ACC112 (cell line): ENCODE measurements at regions not wholly inside any gene's neighbourhood (a gene's known extent, or its start where the extent isn't known, plus 50 kb on each side); places are given as distances from the start of the nearest gene placed in this dataset.

Experiments
- H2AFZ ChIP-seq: fragments of 200-600 bp; sonication (generic); one replicate; pipeline ENCODE4 v1.6.0; 2017; ENCODE audit warnings: antibody characterized with exemption, low read length; ENCODE audit not compliant: unreplicated experiment
- H3K27ac ChIP-seq: fragments of 200-600 bp; sonication (generic); 2 replicates; pipeline ENCODE4 v1.5.1; 2014; ENCODE audit warnings: low read depth, mild to moderate bottlenecking, antibody characterized with exemption, low read length, moderate library complexity
- H3K27me3 ChIP-seq: fragments of 200-600 bp; sonication (generic); 2 replicates; pipeline ENCODE4 v1.6.1; 2014; ENCODE audit warnings: mild to moderate bottlenecking, antibody characterized with exemption, low read length, moderate library complexity, mixed read lengths; ENCODE audit not compliant: insufficient read depth
- H3K36me3 ChIP-seq: fragments of 200-600 bp; sonication (generic); 2 replicates; pipeline ENCODE4 v1.6.1; 2016; ENCODE audit warnings: mild to moderate bottlenecking, antibody characterized with exemption, low read length, moderate library complexity, mixed read lengths; ENCODE audit not compliant: insufficient read depth
- H3K4me1 ChIP-seq: fragments of 200-600 bp; sonication (generic); one replicate; pipeline ENCODE4 v1.6.1; 2016; ENCODE audit warnings: low read length, mixed read lengths; ENCODE audit not compliant: insufficient read depth, unreplicated experiment, control insufficient read depth
- H3K4me3 ChIP-seq: fragments of 200-600 bp; sonication (generic); 2 replicates; pipeline ENCODE4 v1.5.1; 2014; ENCODE audit warnings: mild to moderate bottlenecking, low read depth, low read length
- H3K79me2 ChIP-seq: fragments of 200-600 bp; sonication (generic); one replicate; pipeline ENCODE4 v1.6.0; 2016; ENCODE audit warnings: low read length; ENCODE audit not compliant: control insufficient read depth, unreplicated experiment, insufficient read depth

DNA sequence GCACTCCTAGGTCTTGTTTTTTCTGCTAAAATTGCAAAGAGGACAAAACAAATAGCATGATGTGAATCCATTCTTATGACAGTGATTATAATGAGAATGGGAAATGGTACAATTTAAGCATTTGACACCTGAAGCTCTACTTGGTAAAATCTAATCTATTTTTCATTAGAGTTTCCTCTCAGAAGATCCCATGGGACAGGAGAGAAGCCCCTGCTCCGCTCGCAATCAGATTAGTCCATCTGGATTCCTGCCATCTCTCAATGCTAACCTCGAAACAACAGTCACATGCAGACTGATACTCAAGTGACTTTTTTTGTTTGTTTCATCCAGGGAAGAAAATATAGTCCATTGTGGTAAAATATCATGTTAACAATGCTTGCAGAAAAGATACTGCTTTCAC lies 107.4 kb upstream of the TOM1L1 start:
- no peak overlapping the region for H2AFZ ChIP-seq
- H3K4me3 ChIP-seq: no peak overlapping the region
- H3K79me2 ChIP-seq: no peaks in the 10 kb centered on the region
- no peaks in the 10 kb centered on the region for H3K4me1 ChIP-seq
- H3K27me3 ChIP-seq: no peaks in the 10 kb centered on the region
- no peak overlapping the region for H3K27ac ChIP-seq
- no peaks in the 10 kb centered on the region for H3K36me3 ChIP-seq

DNA sequence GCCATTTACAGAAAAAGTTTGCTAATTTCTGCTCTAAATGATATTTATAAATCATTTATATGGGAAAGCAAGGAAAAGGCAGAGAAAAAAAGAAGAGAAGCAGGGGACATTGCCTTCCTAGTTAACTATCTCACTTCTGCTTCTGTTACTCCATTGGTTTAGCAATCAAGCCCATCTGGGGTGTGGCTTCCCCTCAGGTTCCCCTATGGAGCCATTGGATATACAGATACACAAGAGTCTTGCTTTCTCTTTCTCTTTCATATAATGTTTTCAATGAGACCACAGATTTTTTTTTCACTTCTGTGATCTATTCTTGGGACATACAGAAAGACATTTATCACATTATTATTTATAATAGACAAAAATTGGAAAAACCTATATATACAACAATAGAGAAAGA lies 105.6 kb upstream of the TOM1L1 start:
- Histone ChIP-seq H3K27ac (no peak overlapping the region), H3K27me3 (no peaks in the 10 kb centered on the region), H3K4me1 (no peaks in the 10 kb centered on the region), H2AFZ (no peak overlapping the region), H3K4me3 (no peak overlapping the region), H3K36me3 (no peaks in the 10 kb centered on the region), H3K79me2 (no peaks in the 10 kb centered on the region)

DNA sequence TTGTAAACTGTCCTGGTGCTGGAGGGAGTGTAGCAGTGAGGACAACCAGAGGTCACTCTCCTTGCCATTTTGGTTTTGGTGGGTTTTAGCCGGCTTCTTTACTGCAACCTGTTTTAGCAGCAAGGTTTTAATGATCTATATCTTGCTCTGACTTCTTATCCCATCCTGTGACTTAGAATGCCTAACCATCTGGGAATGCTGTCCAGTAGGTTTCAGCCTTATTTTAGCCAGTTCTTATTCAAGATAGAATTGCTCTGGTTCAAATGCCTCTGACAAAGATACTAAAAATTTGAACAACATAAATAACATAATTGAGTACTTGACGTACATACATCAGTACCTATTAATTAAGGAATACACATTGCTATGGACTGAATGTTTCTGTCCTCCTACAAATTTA lies 93.3 kb upstream of the TOM1L1 start:
- no peaks in the 10 kb centered on the region for H3K4me1 ChIP-seq

DNA sequence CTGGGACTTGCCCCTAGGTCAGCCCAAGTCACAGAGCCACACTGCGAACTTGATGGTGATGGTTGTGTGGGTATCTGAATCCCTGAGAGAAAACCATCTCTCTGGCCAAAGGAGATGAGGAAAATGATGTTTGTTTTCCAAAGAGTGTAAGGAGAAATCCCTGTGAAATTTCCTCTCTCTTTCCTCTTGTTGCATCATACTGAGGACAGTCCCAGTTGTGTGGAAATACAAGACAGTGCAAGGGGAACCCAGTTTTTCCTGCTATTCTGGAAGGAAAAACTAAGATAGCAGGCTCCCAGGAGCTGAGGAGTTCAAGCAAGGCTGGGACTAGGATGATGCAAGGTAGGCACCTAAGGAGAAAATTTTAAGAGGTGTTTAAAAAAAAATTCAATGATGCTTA lies 86.8 kb upstream of the TOM1L1 start:
- Histone ChIP-seq H3K4me3 (no peak overlapping the region), H3K79me2 (no peaks in the 10 kb centered on the region), H3K36me3 (no peaks in the 10 kb centered on the region), H3K27ac (no peak overlapping the region), H3K4me1 (no peaks in the 10 kb centered on the region), H3K27me3 (no peaks in the 10 kb centered on the region), H2AFZ (no peak overlapping the region)

More for the DNA sequence above, 93.3 kb upstream of the TOM1L1 start:
- H3K27ac ChIP-seq: no peak overlapping the region
- no peaks in the 10 kb centered on the region for H3K36me3 ChIP-seq
- H2AFZ ChIP-seq: no peak overlapping the region
- H3K4me3 ChIP-seq: no peak overlapping the region
- no peaks in the 10 kb centered on the region for H3K79me2 ChIP-seq
- no peaks in the 10 kb centered on the region for H3K27me3 ChIP-seq

DNA sequence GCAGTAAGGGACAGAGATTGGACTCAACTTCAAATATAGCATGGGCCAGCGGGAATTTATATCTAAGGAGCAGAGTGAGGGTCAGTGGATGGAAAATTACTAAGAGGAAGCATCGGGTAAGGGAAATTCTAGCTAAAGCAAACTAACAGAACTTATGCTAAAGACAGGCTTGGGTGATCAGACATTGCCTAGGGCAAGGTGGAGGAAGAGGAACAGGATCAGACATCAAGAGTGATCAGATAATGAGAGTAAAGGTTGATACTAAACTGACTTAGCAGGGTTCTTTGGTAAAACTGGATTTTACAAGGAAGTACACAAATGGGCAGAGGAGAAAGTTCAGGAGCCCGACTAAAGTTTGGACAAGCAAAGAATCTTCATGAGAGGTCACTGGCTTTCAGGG lies 86.3 kb upstream of the TOM1L1 start:
- H2AFZ ChIP-seq: no peak overlapping the region
- no peak overlapping the region for H3K4me3 ChIP-seq
- no peaks in the 10 kb centered on the region for H3K27me3 ChIP-seq
- no peaks in the 10 kb centered on the region for H3K4me1 ChIP-seq
- H3K27ac ChIP-seq: no peak overlapping the region
- H3K79me2 ChIP-seq: no peaks in the 10 kb centered on the region
- no peaks in the 10 kb centered on the region for H3K36me3 ChIP-seq

DNA sequence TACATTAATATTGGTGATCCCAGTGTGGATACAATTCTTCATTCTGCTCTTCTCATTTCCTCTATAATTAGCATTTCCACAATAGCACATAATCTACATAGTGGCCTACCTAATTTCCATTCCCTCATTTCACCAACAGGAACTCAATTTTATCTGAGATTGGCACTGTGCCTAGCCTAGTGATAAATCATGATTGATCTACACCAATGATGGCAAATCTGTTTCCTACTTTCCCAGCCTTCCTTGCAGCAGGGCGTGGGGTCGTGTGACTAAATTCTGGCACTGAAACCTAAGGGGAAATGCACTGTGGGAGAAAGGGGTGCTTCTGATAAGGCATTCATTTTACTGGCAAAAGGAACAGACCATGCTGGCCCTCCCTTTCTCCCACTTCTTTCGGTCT lies 66.6 kb upstream of the TOM1L1 start:
- Histone ChIP-seq H2AFZ (no peak overlapping the region), H3K4me3 (no peak overlapping the region), H3K27ac (no peak overlapping the region), H3K79me2 (no peaks in the 10 kb centered on the region), H3K27me3 (no peaks in the 10 kb centered on the region), H3K36me3 (no peaks in the 10 kb centered on the region), H3K4me1 (no peaks in the 10 kb centered on the region)

DNA sequence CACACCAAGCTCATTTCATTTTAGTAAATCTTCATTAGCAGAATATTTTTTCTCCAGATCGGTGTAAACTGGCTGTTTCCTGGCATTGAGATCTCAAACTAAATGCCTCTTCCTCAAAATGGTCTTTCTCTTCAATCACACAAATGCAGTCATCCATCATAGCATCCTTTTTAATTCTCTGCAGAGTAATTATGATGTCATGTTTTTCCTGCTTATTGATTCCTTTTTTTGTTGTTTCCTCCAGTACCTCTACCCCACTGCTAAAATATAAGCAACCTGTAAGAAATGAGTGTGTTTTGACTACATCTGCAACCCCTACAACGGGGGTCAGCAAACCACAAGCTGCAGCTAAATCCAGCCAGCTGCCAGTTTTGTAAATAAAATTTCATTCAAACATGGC lies 65.6 kb upstream of the TOM1L1 start:
- Histone ChIP-seq H3K27me3 (no peaks in the 10 kb centered on the region), H3K4me1 (no peaks in the 10 kb centered on the region), H3K79me2 (no peaks in the 10 kb centered on the region), H3K27ac (no peak overlapping the region), H3K36me3 (no peaks in the 10 kb centered on the region), H3K4me3 (no peak overlapping the region), H2AFZ (no peak overlapping the region)

DNA sequence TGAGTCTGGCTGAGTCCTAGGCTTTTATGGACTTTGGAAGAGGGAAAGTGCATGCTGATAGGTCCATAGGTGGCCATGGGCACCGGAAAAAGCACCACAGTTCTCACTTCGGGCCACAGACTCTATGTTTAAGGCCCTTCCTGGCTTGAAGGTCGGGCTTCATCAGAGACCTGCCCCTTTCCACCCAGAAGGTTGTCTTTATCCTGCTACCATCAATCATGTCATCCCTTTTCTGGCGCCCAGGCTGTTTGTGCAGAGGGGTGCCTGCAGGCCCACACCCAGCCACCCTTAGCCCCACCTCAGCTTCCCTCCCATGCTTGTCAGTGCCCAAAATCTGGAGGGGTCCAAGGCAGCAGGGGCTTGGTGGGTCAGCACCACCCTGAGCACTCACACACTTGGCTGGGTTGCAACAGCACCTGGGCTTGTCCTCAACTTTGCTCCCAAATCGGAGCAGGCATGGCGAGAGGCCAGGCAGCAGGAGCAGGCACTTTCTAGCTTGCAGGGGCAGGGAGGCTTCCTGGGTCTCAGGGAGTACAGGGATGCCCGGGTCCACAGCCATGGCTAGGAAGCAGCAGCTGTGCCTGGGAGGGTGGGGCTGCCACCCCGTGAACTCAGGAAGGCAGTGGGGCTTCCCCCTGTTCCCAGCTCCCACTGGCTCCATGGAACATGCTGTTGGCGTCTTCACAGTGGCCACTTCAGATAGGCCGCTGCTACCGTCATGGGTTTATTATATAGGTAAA lies 63.8 kb upstream of the TOM1L1 start:
- Histone ChIP-seq H2AFZ (no peak overlapping the region), H3K27me3 (no peaks in the 10 kb centered on the region), H3K79me2 (no peaks in the 10 kb centered on the region), H3K36me3 (no peaks in the 10 kb centered on the region), H3K4me1 (no peaks in the 10 kb centered on the region), H3K27ac (no peak overlapping the region), H3K4me3 (no peak overlapping the region)

DNA sequence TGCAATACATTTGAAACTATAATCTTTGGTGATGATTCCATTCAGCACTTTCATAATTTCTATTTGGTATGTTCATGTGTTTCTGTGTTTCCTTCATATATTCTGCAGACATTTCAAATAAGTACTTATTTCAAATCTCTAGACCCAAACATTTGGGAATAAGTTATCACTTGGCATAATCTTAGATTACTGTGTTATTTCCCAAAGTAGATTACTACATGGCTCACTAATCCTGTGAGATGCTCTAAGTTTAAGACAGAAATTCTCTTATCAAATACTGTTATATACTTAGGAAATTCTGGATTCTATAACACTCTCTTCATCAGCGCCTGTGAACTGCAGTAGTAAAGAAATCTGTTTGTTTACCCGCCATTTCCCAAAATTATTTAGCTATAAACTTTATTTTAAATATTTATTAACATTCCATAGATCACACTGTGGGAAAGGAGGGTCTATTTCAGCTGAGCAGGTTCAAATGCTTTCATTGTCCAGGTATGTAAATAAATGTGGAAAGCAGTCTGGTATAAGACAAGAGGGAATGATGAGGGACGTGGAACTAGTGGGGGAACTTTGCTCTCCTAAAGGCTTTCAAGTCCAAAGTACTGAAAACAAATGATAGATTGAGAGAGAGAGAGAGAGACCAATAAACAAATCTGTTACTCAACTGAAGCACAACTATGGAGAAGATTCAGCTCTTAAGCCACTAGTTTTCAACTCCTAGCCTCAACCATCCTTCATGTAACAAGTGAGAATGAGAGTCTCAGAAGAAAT lies 61.8 kb upstream of the TOM1L1 start:
- Histone ChIP-seq H3K79me2 (no peaks in the 10 kb centered on the region), H3K27ac (no peak overlapping the region), H2AFZ (no peak overlapping the region), H3K36me3 (no peaks in the 10 kb centered on the region), H3K4me3 (no peak overlapping the region), H3K4me1 (no peaks in the 10 kb centered on the region), H3K27me3 (no peaks in the 10 kb centered on the region)

DNA sequence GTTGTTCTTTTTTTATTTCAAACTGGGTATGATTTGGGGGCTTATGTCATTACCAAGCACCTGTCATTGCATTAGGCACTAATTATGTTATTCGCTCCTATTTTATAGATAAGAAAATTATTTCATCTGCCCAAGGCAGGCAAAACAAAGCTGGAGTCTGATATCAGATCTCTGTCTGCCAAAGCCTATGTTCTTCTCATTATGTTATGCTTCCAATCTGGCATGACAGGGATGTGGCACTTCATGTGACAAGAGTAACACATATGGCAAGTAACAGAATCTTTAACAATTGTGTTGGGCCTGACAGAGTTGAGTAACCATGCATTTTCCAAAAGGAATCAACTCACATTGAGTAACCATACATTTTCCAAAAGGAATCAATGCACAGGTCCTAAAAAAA lies 61.2 kb upstream of the TOM1L1 start:
- Histone ChIP-seq H3K4me1 (no peaks in the 10 kb centered on the region), H3K27me3 (no peaks in the 10 kb centered on the region), H3K27ac (no peak overlapping the region), H2AFZ (no peak overlapping the region), H3K36me3 (no peaks in the 10 kb centered on the region), H3K79me2 (no peaks in the 10 kb centered on the region), H3K4me3 (no peak overlapping the region)
